ENCODE measurements at regions not wholly inside any gene's neighbourhood (a gene's known extent, or its start where the extent isn't known, plus 50 kb on each side); places are given as distances from the start of the nearest gene placed in this dataset.

- Histone ChIP-seq H3K9me3 (ENCODE audit: low read depth, low read length, poor library complexity, severe bottlenecking) (no peaks in the 10 kb centered on the region), H3K36me3 (ENCODE audit: insufficient read depth, low read length, poor library complexity, severe bottlenecking) (no peaks in the 10 kb centered on the region), H3K27ac (ENCODE audit: low read depth, low read length, poor library complexity, severe bottlenecking) (no peak overlapping the region), H3K4me1 (ENCODE audit: insufficient read depth, low read length, poor library complexity, severe bottlenecking) (no peaks in the 10 kb centered on the region), H3K27me3 (replicated peaks; ENCODE audit: insufficient read depth, low read depth, low read length, poor library complexity) (no peaks in the 10 kb centered on the region), H3K4me3 (ENCODE audit: low read depth, low read length, poor library complexity, severe bottlenecking) (no peak overlapping the region)
- no TSS peak for BruUV-seq (replicated peaks)
- DNase-seq (ENCODE audit: low spot score), result no peak
- intact Hi-C loops (cut with micrococcal nuclease; ENCODE audit: unreplicated experiment), result no loop called here
- CTCF ChIA-PET, result no interaction called here
- TF ChIP-seq CTCF (conservative IDR thresholded peaks at IDR 0.05; ENCODE audit: low read depth, low read length) (no peak), EZH2 (IDR thresholded peaks at IDR 0.05; ENCODE audit: borderline replicate concordance, low read depth, low read length, poor library complexity, severe bottlenecking) (no peak)
- POLR2A ChIA-PET (ENCODE audit: low non-redundant PET), result no interaction called here
Observed at GRCh38 chr10:94108200-94108599, 114.5 kb downstream of the PLCE1 start.

- no peaks in the 10 kb centered on the region for H3K9me3 ChIP-seq (ENCODE audit: low read depth, low read length, poor library complexity, severe bottlenecking)
- H3K36me3 ChIP-seq (ENCODE audit: insufficient read depth, low read length, poor library complexity, severe bottlenecking), result no peaks in the 10 kb centered on the region
- H3K27me3 ChIP-seq (replicated peaks; ENCODE audit: insufficient read depth, low read depth, low read length, poor library complexity), result no peaks in the 10 kb centered on the region
- no peak overlapping the region for H3K4me3 ChIP-seq (ENCODE audit: low read depth, low read length, poor library complexity, severe bottlenecking)
- no peak overlapping the region for H3K27ac ChIP-seq (ENCODE audit: low read depth, low read length, poor library complexity, severe bottlenecking)
- intact Hi-C loops (cut with micrococcal nuclease; ENCODE audit: unreplicated experiment), result no loop called here
- no peaks in the 10 kb centered on the region for H3K4me1 ChIP-seq (ENCODE audit: insufficient read depth, low read length, poor library complexity, severe bottlenecking)
- BruUV-seq (replicated peaks), result no TSS peak
- ChIA-PET POLR2A (ENCODE audit: low non-redundant PET) (no interaction called here), CTCF (no interaction called here)
- TF ChIP-seq CTCF (conservative IDR thresholded peaks at IDR 0.05; ENCODE audit: low read depth, low read length), result no peak
- no peak for DNase-seq (ENCODE audit: low spot score)
Observed at GRCh38 chr10:94111367-94111766, 117.6 kb downstream of the PLCE1 start.

- ChIA-PET POLR2A (ENCODE audit: low non-redundant PET) (no interaction called here), CTCF (no interaction called here)
- intact Hi-C loops (cut with micrococcal nuclease; ENCODE audit: unreplicated experiment), result no loop called here
- no peak for DNase-seq (ENCODE audit: low spot score)
- no peaks in the 10 kb centered on the region for H3K4me1 ChIP-seq (ENCODE audit: insufficient read depth, low read length, poor library complexity, severe bottlenecking)
- no peaks in the 10 kb centered on the region for H3K27me3 ChIP-seq (replicated peaks; ENCODE audit: insufficient read depth, low read depth, low read length, poor library complexity)
- no peak overlapping the region for H3K4me3 ChIP-seq (ENCODE audit: low read depth, low read length, poor library complexity, severe bottlenecking)
- no peak for TF ChIP-seq CTCF (conservative IDR thresholded peaks at IDR 0.05; ENCODE audit: low read depth, low read length)
- no peak for TF ChIP-seq EZH2 (IDR thresholded peaks at IDR 0.05; ENCODE audit: borderline replicate concordance, low read depth, low read length, poor library complexity, severe bottlenecking)
- no peak overlapping the region for H3K27ac ChIP-seq (ENCODE audit: low read depth, low read length, poor library complexity, severe bottlenecking)
- no peaks in the 10 kb centered on the region for H3K36me3 ChIP-seq (ENCODE audit: insufficient read depth, low read length, poor library complexity, severe bottlenecking)
- no peaks in the 10 kb centered on the region for H3K9me3 ChIP-seq (ENCODE audit: low read depth, low read length, poor library complexity, severe bottlenecking)
- BruUV-seq (replicated peaks), result no TSS peak
Observed at GRCh38 chr10:94112321-94112720, 118.6 kb downstream of the PLCE1 start.
